A549 (cell line): ENCODE measurements at regions not wholly inside any gene's neighbourhood (a gene's known extent, or its start where the extent isn't known, plus 50 kb on each side); places are given as distances from the start of the nearest gene placed in this dataset.

Experiments
- ATAC-seq, 2 experiments: fragments of 200-7000 bp in 1 of 2; fragments of >200 bp in 1 of 2; cut with Nextera tagmentation in 1 of 2; cut with Tn5 transposase in 1 of 2; 3 replicates each; pipeline versions ENCODE4 v1.8.0 to v1.9.1; 2018 to 2020; ENCODE audit warnings: mild to moderate bottlenecking in 1 of 2, moderate library complexity in 1 of 2
- CTCF ChIA-PET: fragments of 300-600 bp; sonication (Branson Sonifier 250); formaldehyde crosslinking; extraction: SDS; loops from one replicate; lab custom pipeline; 2021; ENCODE audit warnings: antibody characterized with exemption, inconsistent platforms; lab: Yijun Ruan, JAX
- POLR2A ChIA-PET: fragments of 350-600 bp; formaldehyde crosslinking; extraction: SDS; loops from one replicate; lab custom pipeline; 2021; ENCODE audit warnings: antibody characterized with exemption, inconsistent platforms; lab: Yijun Ruan, JAX
- DNase-seq, 2 experiments: peaks; one replicate each; pipeline versions ENCODE4 v3.0.0 to v3.0.0-alpha.2; 2011 to 2016; ENCODE audit warnings: low read depth in 1 of 2, low spot score in 1 of 2
- FAIRE-seq: peaks from 2 replicates; lab custom pipeline; 2011; peaks lifted over from hg19 to GRCh38; lab: Jason Lieb, UNC
- H3K27ac ChIP-seq, 2 experiments: fragments of >200 bp; sonication (Bioruptor Twin); formaldehyde crosslinking; 3 replicates each; pipeline ENCODE4 v1.5.1; 2016 to 2017
- H3K4me1 ChIP-seq: fragments of >200 bp; sonication (Bioruptor Twin); formaldehyde crosslinking; 3 replicates; pipeline ENCODE4 v1.6.1; 2016
- H3K4me2 ChIP-seq: fragments of >200 bp; sonication (Bioruptor Twin); formaldehyde crosslinking; 3 replicates; pipeline ENCODE4 v1.6.1; 2016
- H3K4me3 ChIP-seq: fragments of >200 bp; sonication (Bioruptor Twin); formaldehyde crosslinking; 3 replicates; pipeline ENCODE4 v1.5.1; 2016
- H3K9me3 ChIP-seq: fragments of >200 bp; sonication (Bioruptor Twin); formaldehyde crosslinking; 3 replicates; pipeline ENCODE4 v1.6.1; 2016
- BCL3 ChIP-seq: fragments of >200 bp; sonication (Bioruptor Twin); formaldehyde crosslinking; IDR thresholded peaks from 3 replicates; pipeline ENCODE4 v1.6.1; 2016
- CBX8 ChIP-seq: fragments of 200-600 bp; sonication (generic); IDR thresholded peaks from 2 replicates; pipeline ENCODE4 v1.6.1; 2016
- CEBPB ChIP-seq, 2 experiments: fragments of >200 bp in 1 of 2; sonication (Bioruptor Twin) in 1 of 2; formaldehyde crosslinking in 1 of 2; IDR thresholded peaks; 2 replicates each; pipeline ENCODE4 v1.6.1; 2012 to 2016
- CHD4 ChIP-seq: fragments of 200-600 bp; sonication (generic); IDR thresholded peaks from 2 replicates; pipeline ENCODE4 v1.6.1; 2016; ENCODE audit warnings: antibody characterized with exemption, mild to moderate bottlenecking, borderline replicate concordance
- EP300 ChIP-seq, 2 experiments: fragments of >200 bp; sonication (Bioruptor Twin); formaldehyde crosslinking; IDR thresholded peaks; 2 replicates in 1 of 2; 3 replicates in 1 of 2; pipeline ENCODE4 v1.6.1; 2016 to 2017
- ESRRA ChIP-seq: fragments of 150-350 bp; IDR thresholded peaks from 2 replicates; pipeline ENCODE4 v1.6.1; 2014; ENCODE audit warnings: mild to moderate bottlenecking, low read length, borderline replicate concordance
- FOSL2 ChIP-seq, 2 experiments: fragments of 450-650 bp in 1 of 2; fragments of >200 bp in 1 of 2; sonication (Bioruptor Twin) in 1 of 2; formaldehyde crosslinking; IDR thresholded peaks; 2 replicates each; pipeline versions ENCODE4 v1.5.0 to v1.6.1; 2016 to 2020; ENCODE audit warnings: mild to moderate bottlenecking in 1 of 2, moderate library complexity in 1 of 2
- FOXS1 ChIP-seq: fragments of 250-450 bp; sonication (Bioruptor Pico); IDR thresholded peaks from 2 replicates; pipeline ENCODE4 v1.5.0; 2020; ENCODE audit warnings: mild to moderate bottlenecking, moderate library complexity
- HDAC2 ChIP-seq: fragments of 200-600 bp; sonication (generic); IDR thresholded peaks from 2 replicates; pipeline ENCODE4 v1.6.1; 2016
- HES2 ChIP-seq: fragments of >200 bp; sonication (Bioruptor Twin); formaldehyde crosslinking; IDR thresholded peaks from 2 replicates; pipeline ENCODE4 v1.6.1; 2016
- HOXB5 ChIP-seq: fragments of 250-450 bp; sonication (Bioruptor Pico); IDR thresholded peaks from 2 replicates; pipeline ENCODE4 v1.5.0; 2020; ENCODE audit warnings: mild to moderate bottlenecking, moderate library complexity
- JUN ChIP-seq, 2 experiments: fragments of >200 bp; sonication (Bioruptor Twin); formaldehyde crosslinking; IDR thresholded peaks; 2 replicates in 1 of 2; 3 replicates in 1 of 2; pipeline ENCODE4 v1.6.1; 2016 to 2017
- JUNB ChIP-seq: fragments of >200 bp; sonication (Bioruptor Twin); formaldehyde crosslinking; IDR thresholded peaks from 2 replicates; pipeline ENCODE4 v1.6.1; 2016
- KDM1A ChIP-seq: fragments of 200-600 bp; sonication (generic); IDR thresholded peaks from 2 replicates; pipeline ENCODE4 v1.6.1; 2016; ENCODE audit warnings: low read depth, mild to moderate bottlenecking
- KDM5A ChIP-seq: fragments of 200-600 bp; sonication (generic); IDR thresholded peaks from 2 replicates; pipeline ENCODE4 v1.6.1; 2016; ENCODE audit warnings: antibody characterized with exemption, mild to moderate bottlenecking
- MAFK ChIP-seq: fragments of 450-650 bp; IDR thresholded peaks from 2 replicates; pipeline ENCODE4 v1.6.1; 2014; ENCODE audit not compliant: partially characterized antibody
- MYC ChIP-seq: IDR thresholded peaks from 2 replicates; pipeline ENCODE4 v1.6.1; 2012; ENCODE audit warnings: mild to moderate bottlenecking, inconsistent platforms, low read length, improper control_type of control experiment, borderline replicate concordance
- NFE2L2 ChIP-seq: fragments of 150-350 bp; conservative IDR thresholded peaks from 2 replicates; pipeline ENCODE4 v1.6.1; 2014; ENCODE audit warnings: low read length
- POLR2A ChIP-seq: IDR thresholded peaks from 2 replicates; pipeline ENCODE4 v1.6.1; 2012; ENCODE audit warnings: mild to moderate bottlenecking, low read length
- RARB ChIP-seq: fragments of 250-450 bp; sonication (Bioruptor Pico); IDR thresholded peaks from 2 replicates; pipeline ENCODE4 v1.8.0; 2021; ENCODE audit warnings: mild to moderate bottlenecking, moderate library complexity
- RNF2 ChIP-seq: fragments of 200-600 bp; sonication (generic); IDR thresholded peaks from 2 replicates; pipeline ENCODE4 v1.6.1; 2016; ENCODE audit warnings: low read depth, mild to moderate bottlenecking, antibody characterized with exemption, moderate library complexity, borderline replicate concordance
- SMC3 ChIP-seq: fragments of >200 bp; sonication (Bioruptor Twin); formaldehyde crosslinking; IDR thresholded peaks from 3 replicates; pipeline ENCODE4 v1.6.1; 2018; ENCODE audit warnings: inconsistent platforms
- TFCP2L1 ChIP-seq: fragments of 250-450 bp; sonication (Bioruptor Pico); IDR thresholded peaks from 2 replicates; pipeline ENCODE4 v1.5.0; 2021; ENCODE audit warnings: mild to moderate bottlenecking
- TP53 ChIP-seq: fragments of 250-450 bp; sonication (Bioruptor Pico); IDR thresholded peaks from 2 replicates; pipeline ENCODE4 v1.5.0; 2021; ENCODE audit warnings: mild to moderate bottlenecking, moderate library complexity
- ZFP36 ChIP-seq: fragments of 450-650 bp; IDR thresholded peaks from 2 replicates; pipeline ENCODE4 v1.6.1; 2014; ENCODE audit warnings: borderline replicate concordance; ENCODE audit not compliant: partially characterized antibody
- WGBS: methylation state at CpG from one replicate; pipeline ENCODE4 v1.1.6; 2017; ENCODE audit errors: missing lambda C conversion rate; 5-methylcytosine and 5-hydroxymethylcytosine counted together
- TF ChIP-seq, protein P1 (sequence below): IDR thresholded peaks from 2 replicates; pipeline ENCODE4 v1.6.1; 2012
- TF ChIP-seq, protein P2 (sequence below): IDR thresholded peaks from 2 replicates; pipeline ENCODE4 v1.6.1; 2012
- TF ChIP-seq, protein P3 (sequence below): fragments of 450-650 bp; IDR thresholded peaks from 2 replicates; pipeline ENCODE4 v1.6.1; 2014; ENCODE audit warnings: antibody characterized with exemption

- DNase-seq (peak; percentile 13 to 19), ATAC-seq (peak; percentile 56 to 69; a peak in 2 of 6 replicates), FAIRE-seq (no peak)
- POLR2A ChIA-PET, result no interaction called here
- Histone ChIP-seq H3K4me2 (peak overlapping the region; percentile 26), H3K9me3 (0 out of 3 replicates have a peak, but pooled peaks cover 3% of the 10 kb centered on the region), H3K4me3 (no peak overlapping the region), H3K27ac (peak overlapping the region in 1 of 2 experiments; percentile 50; a peak in 1 of 6 replicates), H3K4me1 (peaks cover 12% of the 10 kb centered on the region)
- CTCF ChIA-PET, result interaction anchor here (0.6 kb wide), 1 partner anchor 395 kb away, joined by 3 read pairs; no protein-coding TSS in a partner anchor
- WGBS, result 8% methylated on average over 3 of the region's 3 CpGs
- TF ChIP-seq FOXS1 (CRISPR knock-in tag), result no peak
- no peak for TF ChIP-seq NFE2L2
- no peak for TF ChIP-seq HDAC2
- 0 out of 2 replicates have a peak, but pooled peaks have one; percentile 50 for TF ChIP-seq FOSL2 (IDR thresholded peaks at IDR 0.05)
- TF ChIP-seq FOSL2 (CRISPR knock-in tag; IDR thresholded peaks at IDR 0.05), result peak; percentile 67
- TF ChIP-seq CEBPB (IDR thresholded peaks at IDR 0.05), result peak; percentile 48 to 75; a peak in 3 of 4 replicates
Observed at GRCh38 chr12:19846574-19846973, 407.3 kb downstream of the AEBP2 start.

GRCh38 chr12:19847294-19848059 is 408.2 kb downstream of the AEBP2 start:
- ATAC-seq (no peak), FAIRE-seq (no peak), DNase-seq (no peak)
- Histone ChIP-seq H3K9me3 (0 out of 3 replicates have a peak, but pooled peaks cover 3% of the 10 kb centered on the region), H3K4me3 (no peak overlapping the region), H3K4me2 (0 out of 3 replicates have a peak overlapping the region, but pooled peaks have one; percentile 26), H3K4me1 (peaks cover 12% of the 10 kb centered on the region), H3K27ac (peak overlapping the region in 1 of 2 experiments; percentile 43; a peak in 2 of 6 replicates)
- TF ChIP-seq CEBPB (IDR thresholded peaks at IDR 0.05), result no peak
- no peak for TF ChIP-seq KDM1A
- TF ChIP-seq, protein P1, sequence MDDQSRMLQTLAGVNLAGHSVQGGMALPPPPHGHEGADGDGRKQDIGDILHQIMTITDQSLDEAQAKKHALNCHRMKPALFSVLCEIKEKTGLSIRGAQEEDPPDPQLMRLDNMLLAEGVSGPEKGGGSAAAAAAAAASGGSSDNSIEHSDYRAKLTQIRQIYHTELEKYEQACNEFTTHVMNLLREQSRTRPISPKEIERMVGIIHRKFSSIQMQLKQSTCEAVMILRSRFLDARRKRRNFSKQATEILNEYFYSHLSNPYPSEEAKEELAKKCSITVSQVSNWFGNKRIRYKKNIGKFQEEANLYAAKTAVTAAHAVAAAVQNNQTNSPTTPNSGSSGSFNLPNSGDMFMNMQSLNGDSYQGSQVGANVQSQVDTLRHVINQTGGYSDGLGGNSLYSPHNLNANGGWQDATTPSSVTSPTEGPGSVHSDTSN, result no peak
- TF ChIP-seq JUN (IDR thresholded peaks at IDR 0.05), result no peak
- TF ChIP-seq BCL3, result no peak
- no peak for TF ChIP-seq SMC3
- no peak for TF ChIP-seq MAFK
- no peak for TF ChIP-seq CHD4
- TF ChIP-seq, protein P2, sequence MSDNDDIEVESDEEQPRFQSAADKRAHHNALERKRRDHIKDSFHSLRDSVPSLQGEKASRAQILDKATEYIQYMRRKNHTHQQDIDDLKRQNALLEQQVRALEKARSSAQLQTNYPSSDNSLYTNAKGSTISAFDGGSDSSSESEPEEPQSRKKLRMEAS, result no peak
- TF ChIP-seq HES2, result no peak
- TF ChIP-seq KDM5A, result no peak
- TF ChIP-seq ESRRA, result no peak
- TF ChIP-seq EP300 (IDR thresholded peaks at IDR 0.05), result no peak
- ChIA-PET CTCF (no interaction called here), POLR2A (no interaction called here)
- WGBS, result 84% methylated on average over 11 of the region's 11 CpGs

DNA sequence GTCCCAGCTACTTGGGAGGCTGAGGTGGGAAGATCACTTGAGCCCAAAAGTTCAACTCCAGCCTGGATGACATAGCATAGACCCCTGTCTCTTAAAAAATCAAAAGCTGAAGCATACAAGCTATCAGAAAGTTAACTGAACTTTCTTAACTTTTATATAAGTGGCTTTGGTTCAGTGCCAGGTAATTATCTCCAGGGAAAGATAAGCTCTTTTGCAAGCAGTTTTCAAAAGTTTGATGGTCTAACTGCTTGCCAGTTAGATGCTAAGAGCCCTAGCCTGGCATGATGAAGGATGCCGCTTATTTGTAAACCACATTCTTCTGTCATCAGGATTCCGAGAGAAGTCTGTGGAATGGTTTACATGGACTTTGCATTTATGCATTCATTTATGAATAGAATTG is 409.1 kb downstream of the AEBP2 start:
- ChIA-PET POLR2A (no interaction called here), CTCF (interaction anchor here (0.7 kb wide), 1 partner anchor 833 kb away, joined by 3 read pairs; no protein-coding TSS in a partner anchor)
- H3K9me3 ChIP-seq, result 0 out of 3 replicates have a peak, but pooled peaks cover 3% of the 10 kb centered on the region
- H3K4me2 ChIP-seq, result no peak overlapping the region
- ATAC-seq (no peak), DNase-seq (no peak), FAIRE-seq (no peak)
- no peak overlapping the region for H3K27ac ChIP-seq
- 90% methylated on average over 2 of the region's 2 CpGs for WGBS
- H3K4me3 ChIP-seq, result no peak overlapping the region
- H3K4me1 ChIP-seq, result peaks cover 12% of the 10 kb centered on the region
- TF ChIP-seq POLR2A (no peak), TP53 (CRISPR knock-in tag) (no peak), HES2 (no peak), RNF2 (no peak), HOXB5 (CRISPR knock-in tag) (no peak), KDM1A (no peak), TFCP2L1 (CRISPR knock-in tag) (no peak), ZFP36 (no peak), MYC (no peak), CBX8 (no peak), BCL3 (no peak), RARB (CRISPR knock-in tag) (no peak), JUNB (no peak)
- TF ChIP-seq, protein P3, sequence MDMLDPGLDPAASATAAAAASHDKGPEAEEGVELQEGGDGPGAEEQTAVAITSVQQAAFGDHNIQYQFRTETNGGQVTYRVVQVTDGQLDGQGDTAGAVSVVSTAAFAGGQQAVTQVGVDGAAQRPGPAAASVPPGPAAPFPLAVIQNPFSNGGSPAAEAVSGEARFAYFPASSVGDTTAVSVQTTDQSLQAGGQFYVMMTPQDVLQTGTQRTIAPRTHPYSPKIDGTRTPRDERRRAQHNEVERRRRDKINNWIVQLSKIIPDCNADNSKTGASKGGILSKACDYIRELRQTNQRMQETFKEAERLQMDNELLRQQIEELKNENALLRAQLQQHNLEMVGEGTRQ, result no peak
